ENCODE measurements at regions not wholly inside any gene's neighbourhood (a gene's known extent, or its start where the extent isn't known, plus 50 kb on each side); places are given as distances from the start of the nearest gene placed in this dataset.

GRCh38 chr10:123496996-123497660 lies 169.0 kb upstream of the GPR26 start:
- TF ChIP-seq REST (IDR thresholded peaks at IDR 0.05; ENCODE audit: insufficient replicate concordance, low read depth) (no peak), CTCF (IDR thresholded peaks at IDR 0.05; ENCODE audit: insufficient read depth, low read length) (no peak), SPI1 (IDR thresholded peaks at IDR 0.05; ENCODE audit: borderline replicate concordance, low read depth) (no peak)
- no peak for DNase-seq (ENCODE audit: low read depth in 1 of 2, low spot score in 1 of 2)
- Histone ChIP-seq H3K27me3 (ENCODE audit: insufficient read depth, poor library complexity, severe bottlenecking) (no peaks in the 10 kb centered on the region), H3K4me3 (replicated peaks; ENCODE audit: insufficient read depth, low read length) (no peak overlapping the region), H3K27ac (replicated peaks) (no peak overlapping the region)

DNA sequence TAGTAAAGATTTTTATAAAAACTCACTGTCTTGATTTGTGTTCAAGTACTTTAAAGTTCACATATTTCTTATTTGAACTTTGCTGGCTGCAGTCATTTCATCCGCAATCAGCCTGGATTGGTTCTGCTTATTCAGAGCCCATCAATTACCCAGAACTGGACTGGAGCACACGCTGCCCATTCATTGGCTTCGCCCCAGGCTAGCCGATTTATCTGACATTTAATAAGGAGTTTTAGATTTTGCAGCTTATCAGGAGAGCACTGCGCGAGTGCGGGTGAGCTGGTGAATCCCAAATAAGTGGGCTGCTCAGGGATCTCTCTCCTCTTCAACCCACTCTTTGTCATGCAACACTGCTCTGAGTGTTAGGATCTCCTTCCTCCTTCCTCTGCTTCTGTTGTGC lies 166.0 kb upstream of the GPR26 start:
- Histone ChIP-seq H3K4me3 (replicated peaks; ENCODE audit: insufficient read depth, low read length) (no peak overlapping the region), H3K27me3 (ENCODE audit: insufficient read depth, poor library complexity, severe bottlenecking) (no peaks in the 10 kb centered on the region), H3K27ac (replicated peaks) (no peak overlapping the region)
- DNase-seq (ENCODE audit: low read depth in 1 of 2, low spot score in 1 of 2), result no peak
- TF ChIP-seq REST (IDR thresholded peaks at IDR 0.05; ENCODE audit: insufficient replicate concordance, low read depth) (no peak), SPI1 (IDR thresholded peaks at IDR 0.05; ENCODE audit: borderline replicate concordance, low read depth) (no peak), CTCF (IDR thresholded peaks at IDR 0.05; ENCODE audit: insufficient read depth, low read length) (no peak), POLR2AphosphoS5 (IDR thresholded peaks at IDR 0.05; ENCODE audit: low read depth) (no peak), GABPA (IDR thresholded peaks at IDR 0.05; ENCODE audit: low read depth) (no peak)

- no peak for TF ChIP-seq POLR2AphosphoS5 (IDR thresholded peaks at IDR 0.05; ENCODE audit: low read depth)
- no peak for TF ChIP-seq CTCF (IDR thresholded peaks at IDR 0.05; ENCODE audit: insufficient read depth, low read length)
- TF ChIP-seq REST (IDR thresholded peaks at IDR 0.05; ENCODE audit: insufficient replicate concordance, low read depth), result no peak
- no peak for TF ChIP-seq SPI1 (IDR thresholded peaks at IDR 0.05; ENCODE audit: borderline replicate concordance, low read depth)
- no peak for TF ChIP-seq GABPA (IDR thresholded peaks at IDR 0.05; ENCODE audit: low read depth)
- H3K27me3 ChIP-seq (ENCODE audit: insufficient read depth, poor library complexity, severe bottlenecking), result no peaks in the 10 kb centered on the region
- no peak for DNase-seq (ENCODE audit: low read depth in 1 of 2, low spot score in 1 of 2)
Measured at GRCh38 chr10:123501148-123501547, 165.0 kb upstream of the GPR26 start.

More at GRCh38 chr10:123501148-123501547, 165.0 kb upstream of the GPR26 start:
- Histone ChIP-seq H3K27ac (replicated peaks) (no peak overlapping the region), H3K4me3 (replicated peaks; ENCODE audit: insufficient read depth, low read length) (no peak overlapping the region)
